ENCODE measurements at regions not wholly inside any gene's neighbourhood (a gene's known extent, or its start where the extent isn't known, plus 50 kb on each side); places are given as distances from the start of the nearest gene placed in this dataset.
"Not testable (repeated sequence)": the region's sequence is repeated elsewhere in the genome, so short reads cannot be mapped to it uniquely, and the experiment has no call there.

- no peak for DNase-seq
These were observed 687.7 kb upstream of the ARRDC3 start for GRCh38 chr5:92070786-92071185.

DNA sequence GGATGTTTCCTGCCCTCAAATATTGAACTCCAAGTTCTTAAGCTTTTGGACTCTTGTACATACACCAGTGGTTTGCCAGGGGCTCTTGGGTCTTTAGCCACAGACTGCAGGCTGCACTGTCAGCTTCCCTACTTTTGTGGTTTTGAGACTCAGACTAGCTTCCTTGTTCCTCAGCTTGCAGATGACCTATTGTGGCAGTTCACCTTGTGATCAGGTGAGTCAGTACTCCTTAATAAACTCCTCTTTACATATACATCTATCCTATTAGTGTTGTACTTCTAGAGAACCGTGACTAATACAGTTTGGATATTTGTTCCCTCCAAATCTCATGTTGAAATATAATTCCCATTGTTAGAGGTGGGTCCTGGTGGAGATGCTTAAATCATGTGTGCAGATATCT is 681.9 kb upstream of the ARRDC3 start:
- DNase-seq, result no peak

DNA sequence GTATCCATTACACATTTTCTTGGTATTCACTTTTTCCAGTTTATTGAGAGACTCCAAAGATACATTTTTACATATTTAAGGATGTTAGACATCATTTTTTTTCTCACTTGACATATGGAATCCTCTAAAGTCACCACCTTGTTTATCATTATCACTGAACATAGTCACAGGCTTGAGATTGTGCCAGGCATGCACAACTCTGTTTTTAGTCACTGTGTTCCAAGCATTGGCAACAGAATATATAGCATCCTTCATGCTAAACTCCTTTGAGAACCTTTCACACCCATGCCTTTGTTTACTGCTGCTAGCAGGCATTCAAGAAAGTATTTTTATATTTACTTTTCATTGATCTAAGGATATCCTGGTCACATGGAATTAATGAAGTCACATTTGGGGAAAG is 668.6 kb upstream of the ARRDC3 start:
- DNase-seq, result no peak

DNA sequence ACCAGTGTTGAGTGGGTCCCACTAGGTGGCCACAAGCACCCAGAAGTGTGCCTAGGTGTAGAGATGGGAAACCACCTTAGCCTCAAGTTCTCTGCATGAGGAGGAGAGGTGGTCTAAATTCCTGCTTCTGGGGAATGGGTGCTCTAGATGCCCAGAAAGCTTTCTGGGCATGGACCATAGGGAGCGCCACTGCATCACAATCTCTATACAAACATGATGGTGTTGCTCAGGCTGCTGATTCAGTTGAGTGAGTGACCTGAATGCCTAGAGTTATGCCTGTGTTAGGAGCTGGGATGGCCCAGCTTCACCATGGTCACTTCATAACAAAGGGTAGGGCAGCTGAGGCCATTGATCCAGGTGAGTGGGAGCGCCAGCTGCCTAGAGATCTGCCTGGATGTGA is 667.9 kb upstream of the ARRDC3 start:
- DNase-seq, result no peak

DNA sequence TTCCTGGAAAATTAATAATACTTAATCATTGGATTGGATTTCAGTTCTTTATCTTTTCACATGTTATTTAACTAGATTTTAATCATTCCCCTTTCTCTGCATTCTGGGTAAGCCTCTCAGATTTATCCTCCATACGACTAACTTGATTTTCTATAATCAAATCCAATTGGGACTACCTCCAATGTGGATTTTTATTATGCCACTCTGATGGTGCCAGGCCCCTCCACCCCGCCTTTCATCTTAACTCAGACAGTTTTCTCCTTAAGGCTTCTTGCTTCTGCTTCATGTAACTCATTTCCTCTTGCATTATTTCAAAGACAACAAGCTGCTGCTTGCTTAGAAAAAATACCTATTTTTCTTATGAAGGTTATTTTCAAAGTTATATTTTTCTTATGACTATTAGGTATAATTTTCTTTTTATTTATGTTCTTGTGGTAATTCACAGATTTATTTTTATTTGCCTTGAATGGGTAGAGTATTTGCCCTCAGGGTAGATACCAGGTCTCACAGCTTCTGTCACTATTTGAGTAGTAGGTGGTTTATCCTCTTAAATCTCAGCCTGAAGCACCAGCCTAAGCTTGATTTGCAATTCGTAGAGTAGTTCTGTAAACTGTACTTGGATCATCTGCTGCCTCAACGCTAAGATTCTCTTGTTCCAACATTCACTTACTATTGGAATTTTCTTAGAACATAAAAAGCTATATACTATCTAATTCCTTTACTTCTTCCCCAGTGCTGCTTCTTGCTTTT is 659.0 kb upstream of the ARRDC3 start:
- DNase-seq, result no peak

DNA sequence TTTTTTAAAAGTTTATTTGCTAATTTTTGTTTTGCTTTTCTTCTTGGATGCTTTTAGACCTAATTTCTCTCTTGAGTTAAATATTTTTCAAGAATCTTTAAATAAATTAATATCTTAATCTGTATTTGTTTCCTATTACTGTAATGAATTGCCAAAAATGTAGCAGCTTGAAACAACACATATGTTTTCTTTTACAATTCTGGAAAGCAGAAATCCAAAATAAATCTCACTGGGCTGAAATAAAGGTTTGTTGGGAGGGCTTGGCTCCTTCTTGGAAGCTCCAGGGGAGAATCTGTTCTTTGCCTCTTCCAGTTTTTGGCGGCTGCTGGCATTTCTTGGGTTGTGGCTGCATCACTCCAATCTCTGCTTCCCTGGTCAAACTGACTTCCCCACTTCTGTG is 658.1 kb upstream of the ARRDC3 start:
- no peak for DNase-seq

DNA sequence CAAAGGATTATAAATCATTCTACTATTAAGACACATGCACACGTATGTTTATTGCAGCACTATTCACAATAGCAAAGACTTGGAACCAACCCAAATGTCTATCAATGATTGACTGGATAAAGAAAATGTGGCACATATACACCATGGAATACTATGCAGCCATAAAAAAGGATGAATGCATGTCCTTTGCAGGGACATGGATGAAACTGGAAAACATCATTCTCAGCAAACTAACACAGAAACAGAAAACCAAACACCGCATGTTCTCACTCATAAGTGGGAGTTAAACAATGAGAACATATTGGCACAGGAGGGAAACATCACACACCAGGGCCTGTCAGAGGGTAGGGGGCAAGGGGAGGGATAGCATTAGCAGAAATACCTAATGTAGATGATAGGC is 646.7 kb upstream of the ARRDC3 start:
- not testable (repeated sequence) for DNase-seq

DNA sequence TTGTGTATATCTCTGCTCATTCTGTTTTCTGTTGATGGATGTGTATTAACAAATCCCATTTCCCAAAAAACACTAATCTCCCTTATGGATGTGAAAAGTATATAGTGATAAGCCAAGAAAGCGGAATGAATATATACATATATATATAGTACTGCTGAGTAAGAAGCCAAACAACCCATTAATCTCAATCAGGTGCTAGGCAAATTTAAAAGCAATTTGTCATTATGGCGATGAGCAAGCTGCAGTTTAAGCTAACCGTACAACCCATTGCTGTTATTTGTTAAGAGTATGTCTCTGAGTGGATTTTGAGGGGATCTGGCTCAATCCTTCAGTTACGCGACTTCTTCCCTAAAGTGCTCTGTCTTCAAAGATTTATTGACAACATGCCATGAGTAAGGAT is 640.4 kb upstream of the ARRDC3 start:
- DNase-seq, result no peak

DNA sequence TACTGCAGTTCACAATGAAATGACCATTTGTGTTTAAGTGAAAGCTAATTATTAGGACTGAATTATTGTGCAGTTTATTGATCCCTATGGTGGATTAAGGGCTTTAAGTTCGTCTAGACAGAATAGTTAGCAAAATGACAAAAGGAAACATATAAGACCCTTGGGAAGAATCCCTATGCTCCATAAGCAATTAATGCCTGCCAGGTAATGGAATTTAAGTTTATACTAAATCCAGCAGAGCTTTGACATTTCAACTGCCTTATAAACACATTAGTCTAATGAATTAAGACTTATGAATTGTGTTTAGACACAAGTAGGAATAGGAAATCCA is 640.0 kb upstream of the ARRDC3 start:
- DNase-seq, result no peak

DNA sequence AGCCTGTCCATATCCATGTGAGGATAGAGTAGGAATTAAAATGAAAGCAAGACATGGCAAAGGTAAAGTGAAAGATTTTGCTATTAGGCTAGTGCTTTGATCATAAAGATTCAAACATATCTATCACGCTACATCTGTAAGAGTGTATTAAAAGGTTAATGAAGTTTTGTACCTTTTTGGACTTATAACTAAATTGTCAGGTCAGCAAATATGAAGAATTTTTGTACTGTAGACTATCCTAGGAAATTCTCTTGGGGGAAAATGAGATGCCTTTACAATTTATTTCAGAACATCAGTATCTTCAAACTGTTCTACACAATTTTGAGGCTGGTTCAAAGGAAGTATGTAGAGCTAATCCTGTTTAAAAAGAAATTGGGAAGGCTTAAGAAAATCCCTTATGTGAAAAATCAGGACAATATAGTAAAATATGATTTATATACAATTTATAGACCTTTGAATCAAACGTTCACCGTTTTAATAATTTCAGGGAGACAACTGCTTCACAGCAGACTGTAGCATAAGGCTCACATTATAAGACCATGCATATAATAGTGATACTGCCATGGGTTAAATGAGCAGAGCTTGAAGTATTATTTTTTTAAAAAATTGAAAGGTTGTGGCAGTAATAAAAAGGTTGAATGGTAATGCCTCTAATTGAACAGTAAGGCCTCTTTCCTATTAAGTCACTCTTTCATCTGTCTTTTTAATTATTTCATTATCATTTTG is 639.5 kb upstream of the ARRDC3 start:
- no peak for DNase-seq

DNA sequence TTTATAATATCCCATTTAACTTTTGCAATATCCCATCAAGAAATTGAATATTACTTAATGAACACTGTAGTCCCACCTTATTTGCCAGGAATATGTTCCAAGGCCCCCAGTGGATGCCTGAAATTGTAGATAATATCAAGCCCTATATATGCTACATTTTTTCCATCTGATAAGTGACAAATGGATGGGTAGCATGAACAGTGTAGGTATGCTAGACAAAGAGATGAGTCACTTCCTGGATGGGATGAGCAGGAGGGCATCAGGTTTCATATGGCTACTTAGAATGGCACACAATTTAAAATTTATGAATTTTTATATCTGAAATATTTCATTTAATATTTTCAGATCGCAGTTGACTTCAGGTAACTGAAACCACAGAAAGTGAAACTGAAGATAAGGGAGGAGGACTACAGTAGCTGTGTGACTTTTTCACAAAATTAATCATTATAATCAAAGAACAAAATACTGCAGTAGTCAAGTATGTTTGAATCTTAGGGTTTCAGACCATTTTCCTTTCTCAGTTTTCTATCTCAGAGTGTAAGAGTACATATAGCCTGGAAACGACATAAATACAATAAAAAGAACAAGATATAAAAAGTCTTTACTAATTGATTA is 636.4 kb upstream of the ARRDC3 start:
- DNase-seq, result no peak

GRCh38 chr5:92017776-92018175 is 634.7 kb upstream of the ARRDC3 start:
- DNase-seq, result no peak

DNA sequence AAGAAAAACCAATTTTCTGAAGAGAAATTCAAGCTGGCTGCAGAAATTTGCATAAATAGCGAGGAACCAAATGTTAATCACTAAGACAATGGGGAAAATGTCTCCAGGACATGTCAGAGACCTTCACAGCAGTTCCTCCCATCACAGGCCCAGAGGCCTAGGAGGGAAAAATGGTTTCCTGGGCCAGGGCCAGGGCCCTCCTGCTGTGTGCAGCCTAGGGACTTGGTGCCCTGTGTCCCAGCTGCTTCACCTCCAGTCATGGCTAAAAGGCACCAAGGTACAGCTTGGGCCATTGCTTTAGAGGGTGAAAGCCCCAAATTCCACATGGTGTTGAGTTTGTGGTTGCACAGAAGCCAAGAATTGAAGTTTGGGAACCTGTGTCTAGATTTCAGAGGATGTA is 628.7 kb upstream of the ARRDC3 start:
- DNase-seq, result not testable (repeated sequence)

DNA sequence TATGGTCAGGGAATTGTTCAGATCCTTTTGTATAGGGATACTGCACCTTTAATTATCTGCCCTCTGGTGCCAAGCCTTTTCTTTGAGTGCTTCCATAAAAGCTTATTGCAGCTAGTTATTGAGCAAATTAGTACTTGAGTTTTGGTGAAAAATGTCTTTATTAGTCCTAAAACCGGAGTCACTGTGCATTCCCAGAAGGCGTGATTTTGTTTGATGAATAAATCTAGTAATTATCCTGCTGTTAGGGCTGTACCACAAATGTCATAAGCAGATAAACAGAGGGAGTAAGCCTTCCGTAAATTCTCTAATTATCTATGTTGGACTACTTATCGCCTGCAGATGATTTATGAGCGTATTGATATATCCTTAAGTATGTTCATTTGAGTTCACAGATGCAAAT is 620.7 kb upstream of the ARRDC3 start:
- DNase-seq, result no peak

GRCh38 chr5:92002721-92003274 is 619.7 kb upstream of the ARRDC3 start:
- no peak for DNase-seq

GRCh38 chr5:91998774-91999173 is 615.7 kb upstream of the ARRDC3 start:
- DNase-seq, result no peak

DNA sequence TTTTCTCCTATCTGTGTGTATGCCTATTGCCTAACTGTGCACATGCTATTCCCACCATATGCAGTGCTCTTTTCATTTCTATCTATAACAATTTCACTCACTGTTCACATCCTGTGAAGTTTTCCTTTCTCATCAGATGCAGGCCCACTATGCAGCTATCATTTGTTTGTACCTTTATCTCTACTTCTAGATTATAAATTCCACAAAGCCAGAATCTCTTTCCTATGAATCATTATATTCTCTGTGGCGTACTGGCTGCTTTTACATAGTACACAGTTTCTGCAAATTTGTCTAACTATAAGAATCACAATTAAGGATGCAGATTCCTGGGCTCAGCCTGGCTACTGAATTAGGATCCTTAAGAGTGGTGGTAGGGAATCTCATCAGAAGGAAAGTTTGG is 600.8 kb upstream of the ARRDC3 start:
- DNase-seq, result no peak

DNA sequence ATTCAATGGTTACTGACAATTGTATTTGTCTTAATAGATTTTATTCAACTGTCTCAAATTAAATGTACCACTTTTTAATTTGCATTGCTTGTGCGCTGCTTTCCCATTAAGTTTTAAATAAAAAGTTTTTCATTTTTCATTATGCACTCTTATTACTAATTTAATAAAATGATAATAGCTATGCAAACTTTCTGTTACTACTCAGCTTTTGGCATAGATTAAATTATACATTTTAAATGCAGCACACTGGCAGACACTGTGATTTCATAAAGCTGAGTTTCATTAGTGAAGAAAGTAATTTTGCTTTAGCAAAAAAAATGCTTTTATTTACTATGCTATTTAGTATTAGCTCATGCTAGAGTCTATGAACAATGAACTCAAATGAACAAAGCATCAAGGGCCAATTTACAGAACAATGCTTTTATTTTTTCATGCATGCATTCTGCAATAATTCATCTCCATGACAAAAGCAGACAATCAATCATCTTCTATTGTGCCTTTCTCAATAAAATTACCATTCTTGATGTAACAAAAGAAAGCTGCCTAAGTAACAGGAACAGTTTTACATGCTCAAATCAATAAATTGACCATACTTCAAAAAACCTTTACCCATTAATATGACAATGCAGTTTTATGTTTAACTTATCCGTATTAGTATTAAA is 595.2 kb upstream of the ARRDC3 start:
- no peak for DNase-seq

- no peak for DNase-seq
These were observed 594.5 kb upstream of the ARRDC3 start for GRCh38 chr5:91977579-91977978.

- peak; percentile 17 for DNase-seq
These were observed 593.3 kb upstream of the ARRDC3 start for GRCh38 chr5:91976451-91976850.

DNA sequence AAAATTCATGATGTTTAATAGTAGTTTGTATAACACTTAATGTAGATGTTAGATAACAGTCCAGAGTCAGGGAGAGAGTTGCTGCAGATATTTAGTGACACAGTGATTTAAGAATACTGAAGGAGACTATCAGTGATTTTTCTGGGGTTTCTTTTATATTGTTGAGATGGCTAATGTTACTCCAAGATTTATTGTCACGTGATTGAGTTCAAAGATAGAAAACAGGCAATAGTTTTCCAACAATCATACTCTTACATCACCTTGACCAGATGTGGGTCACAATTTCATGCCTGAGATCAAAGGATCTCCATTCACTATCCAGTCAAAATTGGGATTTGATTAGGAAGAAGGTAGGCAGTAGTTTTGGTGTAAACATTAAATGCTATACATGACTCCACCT is 580.0 kb upstream of the ARRDC3 start:
- DNase-seq, result no peak

- DNase-seq, result no peak
These were observed 574.5 kb upstream of the ARRDC3 start for GRCh38 chr5:91957666-91958065.

DNA sequence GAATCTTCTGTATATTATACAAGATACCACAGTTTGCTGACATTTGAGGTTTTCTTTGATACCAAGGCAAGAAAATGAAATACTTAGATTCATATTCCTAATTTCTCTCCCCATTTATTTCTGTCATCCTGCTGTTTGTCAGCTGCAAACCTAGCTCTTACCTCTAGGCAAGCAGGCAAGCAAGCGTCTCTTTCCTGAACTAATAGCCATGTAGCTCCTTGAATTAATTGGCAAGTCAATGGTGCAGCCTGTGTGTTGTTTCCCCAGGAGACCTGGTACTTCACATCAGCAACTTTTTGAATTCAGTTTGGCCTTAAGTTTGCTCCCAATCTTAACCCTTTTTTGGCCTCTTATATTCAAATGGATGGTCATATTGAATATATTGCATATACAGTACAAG is 573.6 kb upstream of the ARRDC3 start:
- DNase-seq, result no peak

GRCh38 chr5:91955610-91956009 is 572.5 kb upstream of the ARRDC3 start:
- DNase-seq, result no peak

Measured in NCI-H524 treated with DMSO at 0.1 percent for 48 hours (cell line).